ENCODE measurements at regions not wholly inside any gene's neighbourhood (a gene's known extent, or its start where the extent isn't known, plus 50 kb on each side); places are given as distances from the start of the nearest gene placed in this dataset.

GRCh38 chr1:226813671-226814591, 56.5 kb upstream of the PSEN2 start:
- Histone ChIP-seq H2AFZ (ENCODE audit: insufficient read depth, low read depth, low read length, poor library complexity, severe bottlenecking) (no peak overlapping the region), H4K20me1 (ENCODE audit: control insufficient read depth, insufficient read depth, low read length, poor library complexity, severe bottlenecking) (no peaks in the 10 kb centered on the region), H3K9ac (ENCODE audit: low read length) (no peak overlapping the region), H3K4me2 (replicated peaks; ENCODE audit: low read depth, low read length, poor library complexity, severe bottlenecking) (no peak overlapping the region), H3K4me1 (ENCODE audit: control insufficient read depth in 2 of 2, insufficient read depth in 2 of 2, low read length in 2 of 2) (no peaks in the 10 kb centered on the region), H3K27ac (ENCODE audit: low read length in 2 of 2) (no peak overlapping the region), H3K79me2 (ENCODE audit: control insufficient read depth, insufficient read depth, low read length) (no peaks in the 10 kb centered on the region), H3K9me3 (ENCODE audit: control extremely low read depth in 1 of 3, control insufficient read depth in 2 of 3, insufficient read depth in 1 of 3, low read length in 2 of 3) (no peaks in the 10 kb centered on the region), H3K4me3 (ENCODE audit: control extremely low read depth in 1 of 5, extremely low read depth in 1 of 5, insufficient read depth in 1 of 5, low read depth in 2 of 5, low read length in 4 of 5) (no peak overlapping the region), H3K27me3 (replicated peaks in 1 of 4; ENCODE audit: control extremely low read depth in 1 of 4, control insufficient read depth in 3 of 4, insufficient read depth in 4 of 4, low read length in 3 of 4) (no peaks in the 10 kb centered on the region), H3K36me3 (replicated peaks in 1 of 2; ENCODE audit: control extremely low read depth in 1 of 2, control insufficient read depth in 1 of 2, extremely low read depth in 1 of 2, insufficient read depth in 2 of 2, low read length in 1 of 2) (no peaks in the 10 kb centered on the region)
- CTCF ChIA-PET = interaction anchor here (0.7 to 1.2 kb wide), 3 partner anchors 49 to 188 kb away, joined by 3 to 5 read pairs (median 4); no protein-coding TSS in a partner anchor
- H3K27me3 Mint-ChIP-seq = no peaks in the 10 kb centered on the region
- H3K4me3 Mint-ChIP-seq = no peak overlapping the region
- TF ChIP-seq EZH2 (IDR thresholded peaks at IDR 0.05; ENCODE audit: borderline replicate concordance, insufficient read depth, low read depth, low read length, poor library complexity, severe bottlenecking) (no peak), CTCF (IDR thresholded peaks at IDR 0.05) (no peak)
- intact Hi-C loops (cut with micrococcal nuclease) = no loop called here
- 97% methylated on average over 6 of the region's 7 CpGs for WGBS (ENCODE audit: insufficient coverage)
- POLR2A ChIA-PET = no interaction called here
- no peaks in the 10 kb centered on the region for H3K9me3 Mint-ChIP-seq (ENCODE audit: insufficient read depth)
- ATAC-seq (ENCODE audit: low read depth) (no peak), DNase-seq (no peak)
- H3K27ac Mint-ChIP-seq = no peak overlapping the region
- no peaks in the 10 kb centered on the region for H3K4me1 Mint-ChIP-seq

GRCh38 chr1:226810681-226811080, 59.7 kb upstream of the PSEN2 start:
- no peak overlapping the region for H3K4me3 Mint-ChIP-seq
- H4K20me1 ChIP-seq (ENCODE audit: control insufficient read depth, insufficient read depth, low read length, poor library complexity, severe bottlenecking) = no peaks in the 10 kb centered on the region
- DNase-seq (no peak), ATAC-seq (ENCODE audit: low read depth) (no peak)
- TF ChIP-seq CTCF (IDR thresholded peaks at IDR 0.05) (no peak), EZH2 (IDR thresholded peaks at IDR 0.05; ENCODE audit: borderline replicate concordance, insufficient read depth, low read depth, low read length, poor library complexity, severe bottlenecking) (no peak)
- no peaks in the 10 kb centered on the region for H3K4me1 ChIP-seq (ENCODE audit: control insufficient read depth in 2 of 2, insufficient read depth in 2 of 2, low read length in 2 of 2)
- no peaks in the 10 kb centered on the region for H3K27me3 Mint-ChIP-seq
- no peaks in the 10 kb centered on the region for H3K9me3 ChIP-seq (ENCODE audit: control extremely low read depth in 1 of 3, control insufficient read depth in 2 of 3, insufficient read depth in 1 of 3, low read length in 2 of 3)
- 100% methylated on average over 2 of the region's 4 CpGs for WGBS (ENCODE audit: insufficient coverage)
- intact Hi-C loops (cut with micrococcal nuclease) = no loop called here
- no peaks in the 10 kb centered on the region for H3K79me2 ChIP-seq (ENCODE audit: control insufficient read depth, insufficient read depth, low read length)
- ChIA-PET CTCF (interaction anchor here (1.2 kb wide), 1 partner anchor 37 kb away, joined by 3 read pairs; no protein-coding TSS in a partner anchor), POLR2A (no interaction called here)
- no peak overlapping the region for H3K27ac Mint-ChIP-seq
- no peak overlapping the region for H3K27ac ChIP-seq (ENCODE audit: low read length in 2 of 2)
- no peaks in the 10 kb centered on the region for H3K9me3 Mint-ChIP-seq (ENCODE audit: insufficient read depth)
- no peak overlapping the region for H3K4me3 ChIP-seq (ENCODE audit: control extremely low read depth in 1 of 5, extremely low read depth in 1 of 5, insufficient read depth in 1 of 5, low read depth in 2 of 5, low read length in 4 of 5)
- H3K36me3 ChIP-seq (replicated peaks in 1 of 2; ENCODE audit: control extremely low read depth in 1 of 2, control insufficient read depth in 1 of 2, extremely low read depth in 1 of 2, insufficient read depth in 2 of 2, low read length in 1 of 2) = no peaks in the 10 kb centered on the region
- H3K9ac ChIP-seq (ENCODE audit: low read length) = no peak overlapping the region
- H3K4me1 Mint-ChIP-seq = no peaks in the 10 kb centered on the region
- no peak overlapping the region for H2AFZ ChIP-seq (ENCODE audit: insufficient read depth, low read depth, low read length, poor library complexity, severe bottlenecking)
- no peak overlapping the region for H3K4me2 ChIP-seq (replicated peaks; ENCODE audit: low read depth, low read length, poor library complexity, severe bottlenecking)
- no peaks in the 10 kb centered on the region for H3K27me3 ChIP-seq (replicated peaks in 1 of 4; ENCODE audit: control extremely low read depth in 1 of 4, control insufficient read depth in 3 of 4, insufficient read depth in 4 of 4, low read length in 3 of 4)

All from B cell (primary cell).